ENCODE measurements at regions not wholly inside any gene's neighbourhood (a gene's known extent, or its start where the extent isn't known, plus 50 kb on each side); places are given as distances from the start of the nearest gene placed in this dataset.

DNA sequence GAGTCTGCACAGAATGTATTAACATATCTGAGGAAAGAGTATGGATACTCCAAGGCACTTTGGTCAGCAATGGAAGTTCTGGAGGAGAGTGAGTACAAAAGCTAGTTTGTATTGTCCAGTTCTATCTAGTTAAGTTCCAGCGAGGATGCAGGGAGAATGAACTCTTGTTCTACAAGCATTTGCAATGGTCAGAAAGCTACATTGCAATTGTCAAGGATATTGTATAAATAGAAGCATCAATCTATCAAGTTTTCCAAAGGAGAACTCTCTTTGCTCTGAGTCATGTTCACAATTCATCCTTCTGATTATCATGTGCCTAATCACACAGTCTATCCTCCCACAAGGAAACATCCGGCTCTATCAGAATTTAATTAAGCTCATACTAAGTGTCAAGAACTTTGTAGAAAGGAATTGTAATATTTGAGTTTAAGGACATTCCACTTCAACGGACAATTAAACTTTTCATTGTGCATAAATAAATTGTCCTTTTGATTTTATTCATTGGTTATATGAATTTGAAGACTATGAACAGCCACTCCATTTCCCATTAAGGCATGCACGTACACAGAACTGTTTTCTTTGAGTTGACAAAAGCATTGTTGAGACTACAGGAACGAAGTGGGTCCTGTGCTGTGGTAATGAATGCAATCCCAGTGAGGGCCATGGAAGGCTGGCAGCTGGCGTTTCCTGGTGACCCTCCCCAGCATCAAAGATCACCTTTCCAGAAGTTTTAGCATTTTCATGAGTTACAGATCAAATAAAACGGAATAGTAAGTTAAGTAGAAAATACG, 973.5 kb upstream of the GOT2 start:
- no peak for DNase-seq (ENCODE audit: low read depth)

- DNase-seq (ENCODE audit: low read depth): no peak
These were observed 968.1 kb upstream of the GOT2 start for GRCh38 chr16:59701963-59702930.

DNA sequence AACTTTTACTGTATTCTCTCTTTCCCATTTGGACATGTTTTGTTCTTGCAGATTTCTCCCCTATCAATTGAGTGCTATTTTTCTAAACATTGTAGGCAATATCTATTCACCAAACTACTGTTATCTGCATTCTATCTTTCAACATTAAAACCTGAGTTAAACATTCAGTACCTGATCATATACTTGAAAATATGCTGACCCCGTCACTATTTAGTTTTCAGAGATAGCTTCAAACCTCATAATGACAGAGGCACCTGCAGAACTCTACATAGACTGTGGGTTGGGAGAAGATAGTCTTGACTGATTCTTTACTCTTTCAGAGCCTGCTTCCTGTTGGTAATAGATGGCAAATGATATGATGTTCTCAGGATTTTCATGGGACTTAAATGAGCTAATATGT, 965.7 kb upstream of the GOT2 start:
- no peak for DNase-seq (ENCODE audit: low read depth)

GRCh38 chr16:59698346-59699020, 964.4 kb upstream of the GOT2 start:
- DNase-seq (ENCODE audit: low read depth): peak; percentile 37

- peak; percentile 3 for DNase-seq (ENCODE audit: low read depth)
These were observed 963.6 kb upstream of the GOT2 start for GRCh38 chr16:59697761-59698160.

- DNase-seq (ENCODE audit: low read depth): no peak
These were observed 963.1 kb upstream of the GOT2 start for GRCh38 chr16:59697236-59697635.

DNA sequence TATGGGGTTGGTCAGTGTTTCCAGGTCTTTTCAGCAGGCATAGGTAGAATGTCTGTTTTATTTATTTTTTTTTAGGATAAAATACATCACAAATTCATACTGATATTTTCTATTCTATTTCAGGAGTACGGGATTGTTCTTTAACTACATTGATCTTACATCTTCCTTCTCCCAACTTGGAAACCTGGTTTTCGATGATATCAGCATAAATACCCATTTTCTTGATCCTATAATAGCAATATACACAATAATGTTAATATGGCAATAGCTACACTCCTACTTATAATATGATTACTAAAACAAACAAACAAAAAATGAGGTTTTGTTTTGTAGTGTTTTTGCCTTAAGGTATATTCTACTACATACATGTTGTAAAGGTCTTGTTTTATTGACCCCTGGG, 962.4 kb upstream of the GOT2 start:
- DNase-seq (ENCODE audit: low read depth): no peak

DNA sequence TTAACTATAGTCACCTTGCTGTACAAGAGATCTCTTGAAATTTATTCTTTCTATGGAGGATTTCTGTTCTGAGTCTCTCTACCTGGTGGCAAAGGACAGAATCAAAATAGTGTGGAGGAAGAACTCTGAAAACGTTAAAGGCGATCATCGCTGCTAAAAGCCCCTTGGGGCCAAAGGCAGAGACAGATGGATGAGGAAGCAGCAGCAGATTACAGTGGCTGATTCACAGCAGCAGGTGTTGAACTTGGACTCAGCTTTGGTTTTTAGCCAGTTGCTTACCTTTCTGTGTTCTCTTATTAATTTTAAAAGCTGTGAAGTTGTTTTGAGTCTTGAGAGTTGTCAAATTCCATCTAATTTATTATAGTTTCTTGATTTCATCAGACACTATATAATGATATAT, 956.1 kb upstream of the GOT2 start:
- DNase-seq (ENCODE audit: low read depth): no peak

- DNase-seq (ENCODE audit: low read depth): no peak
These were observed 953.9 kb upstream of the GOT2 start for GRCh38 chr16:59688006-59688405.

GRCh38 chr16:59686405-59686804, 952.3 kb upstream of the GOT2 start:
- no peak for DNase-seq (ENCODE audit: low read depth)

- peak; percentile 57 for DNase-seq (ENCODE audit: low read depth)
These were observed 950.8 kb upstream of the GOT2 start for GRCh38 chr16:59684911-59685310.

GRCh38 chr16:59683709-59684108, 949.6 kb upstream of the GOT2 start:
- no peak for DNase-seq (ENCODE audit: low read depth)

DNA sequence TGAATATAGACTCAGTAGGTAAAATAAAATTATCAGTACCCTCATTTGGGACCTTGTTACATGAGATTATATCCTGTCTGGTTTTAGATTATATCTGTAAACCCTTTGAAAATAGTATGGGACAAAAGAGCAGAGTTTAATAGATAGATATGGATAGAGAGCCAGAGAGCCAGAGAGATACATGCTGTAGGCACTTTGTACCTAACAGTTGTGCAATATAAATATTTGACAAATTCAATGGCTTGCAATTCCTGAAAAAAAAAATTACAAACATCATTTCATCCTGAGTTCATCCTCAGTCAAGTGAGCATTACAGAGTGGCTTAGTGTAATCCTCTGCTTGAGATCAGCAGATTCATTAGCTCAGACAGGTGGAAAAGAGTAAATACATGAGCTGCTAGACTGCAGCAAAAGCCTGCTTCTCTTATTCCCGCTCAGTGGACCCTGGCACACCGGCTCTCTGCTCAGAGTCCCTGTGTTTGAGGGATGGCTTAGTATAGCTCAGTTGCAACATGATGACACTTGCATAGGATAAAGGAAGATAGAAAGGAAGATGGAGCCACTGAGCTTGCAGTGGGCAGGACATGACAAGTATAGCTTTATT, 931.6 kb upstream of the GOT2 start:
- no peak for DNase-seq (ENCODE audit: low read depth)

- no peak for DNase-seq (ENCODE audit: low read depth)
These were observed 924.5 kb upstream of the GOT2 start for GRCh38 chr16:59658572-59658971.

- no peak for DNase-seq (ENCODE audit: low read depth)
These were observed 920.9 kb upstream of the GOT2 start for GRCh38 chr16:59655031-59655430.

DNA sequence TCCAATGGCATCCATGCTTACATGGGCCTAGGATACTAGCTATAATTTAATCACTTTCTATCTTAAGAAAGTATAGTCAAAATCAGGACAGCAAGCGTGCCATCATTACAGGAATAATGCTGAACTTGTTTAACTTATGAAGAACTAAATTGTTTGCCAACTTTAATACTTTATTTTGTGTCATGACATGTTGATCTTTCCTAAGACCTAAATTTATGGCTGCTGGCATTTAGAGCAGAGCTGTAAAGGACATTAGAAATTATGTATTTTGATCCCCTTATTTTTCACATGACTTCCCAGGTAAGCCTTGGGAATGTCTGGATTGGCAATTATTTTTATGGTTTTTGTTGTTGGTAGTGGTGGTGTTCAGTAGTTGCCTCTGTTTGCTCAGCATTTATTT, 920.3 kb upstream of the GOT2 start:
- no peak for DNase-seq (ENCODE audit: low read depth)

DNA sequence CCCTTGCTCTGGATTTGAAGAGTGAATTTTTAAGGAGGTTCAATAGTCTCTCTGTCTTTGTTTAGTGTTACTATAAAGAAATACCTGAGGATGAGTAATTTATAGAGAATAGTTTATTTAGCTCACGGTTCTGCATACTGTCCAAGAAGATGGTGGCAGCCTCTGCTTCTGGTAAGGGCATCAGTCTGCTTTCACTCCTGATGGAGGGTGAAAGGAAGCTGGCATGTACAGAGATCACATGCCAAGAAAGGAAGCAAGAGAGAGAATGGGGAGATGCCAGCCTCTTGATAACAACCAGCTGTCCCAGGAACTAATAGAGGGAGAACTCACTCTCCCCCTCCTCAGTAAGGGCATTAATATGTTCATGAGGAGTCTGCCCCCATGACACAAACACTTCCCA, 917.5 kb upstream of the GOT2 start:
- no peak for DNase-seq (ENCODE audit: low read depth)

- DNase-seq (ENCODE audit: low read depth): no peak
These were observed 911.1 kb upstream of the GOT2 start for GRCh38 chr16:59645194-59645593.

- DNase-seq (ENCODE audit: low read depth): peak; percentile 94
These were observed 901.6 kb upstream of the GOT2 start for GRCh38 chr16:59635674-59636073.

DNA sequence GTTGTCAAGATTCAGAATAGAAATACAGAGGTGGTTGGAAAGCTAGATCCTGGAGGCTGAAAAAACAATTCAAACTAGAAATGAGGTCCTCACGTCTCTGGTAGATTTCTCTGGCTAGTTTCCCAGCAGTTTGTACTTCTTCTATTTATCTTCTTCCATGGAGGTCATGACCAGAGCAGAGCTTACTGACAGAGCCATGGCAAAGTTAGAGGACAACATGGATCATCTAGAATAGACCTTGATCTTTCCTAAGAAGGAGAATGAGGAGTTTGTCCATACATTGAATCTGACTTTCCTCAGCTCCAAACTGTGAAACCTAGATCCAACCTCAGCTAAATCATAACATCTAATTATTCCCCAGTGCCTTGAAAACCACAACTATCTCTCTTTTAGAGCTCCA, 900.8 kb upstream of the GOT2 start:
- peak; percentile 70 for DNase-seq (ENCODE audit: low read depth)

DNA sequence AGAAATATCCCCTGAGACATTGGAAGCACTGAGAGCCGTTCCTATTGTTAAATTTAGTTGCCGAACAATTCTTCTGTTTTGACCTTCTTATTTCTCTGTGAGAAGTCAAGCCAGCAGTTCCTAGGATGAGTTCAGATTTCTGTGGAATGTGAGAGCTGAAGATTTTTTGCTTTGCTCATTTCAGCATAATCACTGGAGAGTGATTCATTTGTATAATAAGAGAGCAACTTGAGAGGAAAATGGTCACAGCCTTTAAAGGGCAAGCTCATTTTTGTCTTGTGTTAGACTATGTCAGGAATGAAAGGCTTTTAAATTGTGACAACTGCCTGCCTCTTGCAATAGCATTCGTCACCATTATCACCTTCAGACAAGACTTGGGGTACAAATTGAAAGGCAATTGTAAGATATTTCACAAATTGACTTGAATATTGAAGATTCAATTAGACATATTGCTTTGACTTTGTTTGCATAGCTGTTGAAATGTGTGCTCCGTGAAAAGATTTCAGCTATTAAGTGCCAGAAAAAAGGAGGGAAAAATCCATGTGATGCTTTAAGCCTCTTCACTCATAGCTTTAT, 900.0 kb upstream of the GOT2 start:
- DNase-seq (ENCODE audit: low read depth): peak; percentile 93
